Mesothelial cell of epicardium (in vitro differentiated cells): ENCODE measurements at regions not wholly inside any gene's neighbourhood (a gene's known extent, or its start where the extent isn't known, plus 50 kb on each side); places are given as distances from the start of the nearest gene placed in this dataset.

Source experiments
- DNase-seq, 2 experiments: peaks; one replicate each; pipeline ENCODE4 v3.0.0; 2021; ENCODE audit warnings: low spot score in 2 of 2; ENCODE audit not compliant: unreplicated experiment in 2 of 2
- H3K27ac Mint-ChIP-seq: 2 replicates; pipeline ENCODE4 v1.8.0; 2021; ENCODE audit warnings: mixed read lengths
- H3K27me3 Mint-ChIP-seq: 2 replicates; pipeline ENCODE4 v1.8.0; 2021; ENCODE audit warnings: low read depth, mixed read lengths
- H3K36me3 Mint-ChIP-seq: 2 replicates; pipeline ENCODE4 v1.8.0; 2021; ENCODE audit warnings: mixed read lengths
- H3K4me1 Mint-ChIP-seq: 2 replicates; pipeline ENCODE4 v1.8.0; 2021; ENCODE audit warnings: mixed read lengths
- H3K4me3 Mint-ChIP-seq: 2 replicates; pipeline ENCODE4 v1.8.0; 2021; ENCODE audit warnings: mild to moderate bottlenecking, moderate library complexity, mixed read lengths
- H3K9me3 Mint-ChIP-seq: 2 replicates; pipeline ENCODE4 v1.8.0; 2021; ENCODE audit warnings: mixed read lengths
- CTCF ChIP-seq: fragments of 200-600 bp; sonication (generic); IDR thresholded peaks from one replicate; pipeline ENCODE4 v1.5.0; 2021; ENCODE audit warnings: antibody characterized with exemption; ENCODE audit not compliant: unreplicated experiment

- no peak for DNase-seq
- no peak overlapping the region for H3K27ac Mint-ChIP-seq
Observed at GRCh38 chr2:203809084-203809521, 58.5 kb upstream of the CTLA4 start.

DNA sequence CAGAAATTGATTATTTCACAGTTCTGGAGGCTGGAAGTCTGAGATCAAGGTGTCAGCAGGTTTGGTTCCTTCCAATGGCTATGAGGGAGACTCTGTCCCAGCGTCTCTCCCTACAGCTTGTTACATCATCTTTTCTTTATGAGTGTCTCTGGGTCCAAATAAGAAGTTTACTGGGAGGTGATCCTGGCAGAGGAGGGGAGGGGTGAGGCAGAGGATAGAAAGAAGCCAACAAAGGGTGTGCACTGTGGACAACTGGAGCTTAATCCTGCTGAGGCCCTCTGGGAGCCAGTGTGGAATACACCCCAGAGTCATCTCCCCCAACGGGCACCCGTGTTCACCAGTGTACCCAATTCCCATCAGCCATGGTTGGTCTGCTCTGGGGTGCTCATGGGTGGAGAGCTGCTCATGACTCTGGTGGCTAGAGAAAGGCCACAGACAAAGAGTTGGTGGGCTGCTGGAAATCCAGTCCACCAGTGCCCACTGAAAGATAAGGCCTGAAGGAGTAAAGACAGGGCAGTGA, 57.5 kb upstream of the CTLA4 start:
- DNase-seq = no peak
- Mint-ChIP-seq H3K9me3 (peaks cover 13% of the 10 kb centered on the region), H3K4me3 (no peak overlapping the region), H3K4me1 (peaks cover 15% of the 10 kb centered on the region), H3K36me3 (peaks cover 4% of the 10 kb centered on the region), H3K27ac (no peak overlapping the region), H3K27me3 (no peaks in the 10 kb centered on the region)
- no peak for TF ChIP-seq CTCF

More at GRCh38 chr2:203809084-203809521, 58.5 kb upstream of the CTLA4 start:
- H3K9me3 Mint-ChIP-seq = peaks cover 20% of the 10 kb centered on the region
- H3K36me3 Mint-ChIP-seq = peaks cover 8% of the 10 kb centered on the region
- H3K4me1 Mint-ChIP-seq = peaks cover 13% of the 10 kb centered on the region
- H3K4me3 Mint-ChIP-seq = no peak overlapping the region
- H3K27me3 Mint-ChIP-seq = no peaks in the 10 kb centered on the region
- TF ChIP-seq CTCF = no peak

DNA sequence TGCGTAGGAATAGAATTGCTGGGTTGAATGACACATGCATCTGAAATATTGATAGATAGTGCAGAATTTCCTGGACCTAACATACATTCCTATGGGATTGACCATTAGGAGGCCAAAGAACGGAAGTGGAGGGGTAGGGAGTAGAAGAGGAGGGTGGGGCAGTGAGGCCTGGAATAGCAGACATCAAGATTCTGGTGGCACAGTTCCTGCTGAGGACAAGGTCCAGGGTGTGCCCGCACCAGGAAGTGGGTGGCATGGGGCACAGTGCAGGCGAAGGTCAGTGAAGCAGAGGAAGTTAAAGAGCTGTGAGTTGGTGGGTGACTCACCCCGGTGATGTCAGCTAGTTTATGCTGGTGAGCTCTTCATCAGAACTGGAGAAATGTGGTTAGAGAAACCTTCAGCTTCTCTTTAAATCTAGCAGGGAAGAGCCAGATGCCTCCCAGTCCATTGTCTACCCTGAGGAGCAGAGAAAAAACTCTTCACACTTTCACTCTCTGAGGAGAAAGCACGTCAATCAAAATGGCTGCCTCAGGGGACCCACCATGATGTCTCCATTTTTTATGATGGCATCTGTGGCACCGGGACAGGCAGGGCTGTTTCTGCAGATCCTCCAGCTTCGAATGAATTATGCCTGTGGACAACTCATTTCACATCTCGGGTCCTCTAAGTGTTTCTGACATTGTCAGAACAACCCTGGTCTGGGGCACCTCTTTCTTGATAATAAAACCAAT, 55.9 kb upstream of the CTLA4 start:
- peaks cover 19% of the 10 kb centered on the region for H3K4me1 Mint-ChIP-seq
- no peak overlapping the region for H3K4me3 Mint-ChIP-seq
- peaks cover under 1% of the 10 kb centered on the region for H3K9me3 Mint-ChIP-seq
- peaks cover 12% of the 10 kb centered on the region for H3K27me3 Mint-ChIP-seq
- H3K36me3 Mint-ChIP-seq = no peaks in the 10 kb centered on the region
- no peak for TF ChIP-seq CTCF
- H3K27ac Mint-ChIP-seq = no peak overlapping the region
- no peak for DNase-seq

GRCh38 chr2:203812294-203813221, 55.0 kb upstream of the CTLA4 start:
- H3K9me3 Mint-ChIP-seq = no peaks in the 10 kb centered on the region
- H3K4me1 Mint-ChIP-seq = peaks cover 19% of the 10 kb centered on the region
- no peak overlapping the region for H3K27ac Mint-ChIP-seq
- no peaks in the 10 kb centered on the region for H3K36me3 Mint-ChIP-seq
- no peak for TF ChIP-seq CTCF
- H3K27me3 Mint-ChIP-seq = peaks cover 22% of the 10 kb centered on the region
- DNase-seq = no peak
- H3K4me3 Mint-ChIP-seq = no peak overlapping the region

- no peak for DNase-seq
- Mint-ChIP-seq H3K36me3 (no peaks in the 10 kb centered on the region), H3K27ac (no peak overlapping the region), H3K4me1 (peaks cover 10% of the 10 kb centered on the region), H3K27me3 (peaks cover 27% of the 10 kb centered on the region), H3K4me3 (no peak overlapping the region), H3K9me3 (no peaks in the 10 kb centered on the region)
- no peak for TF ChIP-seq CTCF
Observed at GRCh38 chr2:203813684-203814083, 53.9 kb upstream of the CTLA4 start.
